Kidney (tissue), 13 donors: ENCODE measurements at regions not wholly inside any gene's neighbourhood (a gene's known extent, or its start where the extent isn't known, plus 50 kb on each side); places are given as distances from the start of the nearest gene placed in this dataset.
A peak's percentile ranks its signal among the peaks of the same experiment; 100 is the strongest.

Source experiments
- DNase-seq, 5 donors: peaks; one replicate each; pipeline ENCODE4 v3.0.0-alpha.2; 2013 to 2020
- FAIRE-seq: peaks from 2 replicates; lab custom pipeline; 2012; peaks lifted over from hg19 to GRCh38; lab: Jason Lieb, UNC
- H3K27ac ChIP-seq, 2 donors: one replicate each; pipeline ENCODE4 v1.7.0; 2013; ENCODE audit warnings: low read depth in 2 of 2, low read length in 2 of 2, inconsistent platforms in 1 of 2
- H3K27me3 ChIP-seq: one replicate; pipeline ENCODE4 v1.7.1; 2013; ENCODE audit warnings: low read length, inconsistent platforms; ENCODE audit not compliant: control insufficient read depth, insufficient read depth
- H3K36me3 ChIP-seq, 3 donors: one replicate each; pipeline versions ENCODE4 v1.7.0 to v1.7.1; 2013; ENCODE audit warnings: low read length in 3 of 3, control low read depth in 1 of 3, inconsistent platforms in 1 of 3; ENCODE audit not compliant: insufficient read depth in 3 of 3, control insufficient read depth in 2 of 3
- H3K4me1 ChIP-seq, 3 donors: one replicate each; pipeline versions ENCODE4 v1.7.0 to v1.7.1; 2013; ENCODE audit warnings: low read length in 3 of 3, inconsistent platforms in 1 of 3, low read depth in 1 of 3; ENCODE audit not compliant: control insufficient read depth in 2 of 3, insufficient read depth in 2 of 3
- H3K4me3 ChIP-seq, 3 donors: one replicate each; pipeline versions ENCODE4 v1.7.0 to v1.8.1; 2013; ENCODE audit warnings: low read length in 3 of 3, control low read depth in 1 of 3, inconsistent platforms in 1 of 3
- H3K9ac ChIP-seq, 3 donors: one replicate each; pipeline versions ENCODE4 v1.7.0 to v1.7.1; 2013; ENCODE audit warnings: low read length in 3 of 3, control low read depth in 1 of 3, inconsistent platforms in 1 of 3
- H3K9me3 ChIP-seq, 3 donors: one replicate each; pipeline versions ENCODE4 v1.7.0 to v1.7.1; 2013; ENCODE audit warnings: low read length in 3 of 3, control low read depth in 1 of 3, inconsistent platforms in 1 of 3; ENCODE audit not compliant: control insufficient read depth in 2 of 3, insufficient read depth in 1 of 3
- CTCF ChIP-seq: IDR thresholded peaks from 3 replicates; pipeline ENCODE4 v1.5.1; 2012; ENCODE audit warnings: mild to moderate bottlenecking, moderate library complexity, borderline replicate concordance; ENCODE audit not compliant: insufficient read depth; ENCODE audit errors: extremely low read depth
- intact Hi-C: fragments of 100-400 bp; cut with DNase I; formaldehyde crosslinking; loops from one replicate; pipeline ENCODE4 v1.11.1; 2022
- donor health status: control.
- donor health status: control.
- donor health status: control.
- donor health status: control.
- donor health status: control.
- donor health status: DM: yes; HTN: yes; CAD: no.
- donor health status: Normal renal cell carcinoma (clear cell type).

GRCh38 chr2:223283329-223283728 lies 231.3 kb downstream of the KCNE4 start:
- H3K9me3 ChIP-seq = no peaks in the 10 kb centered on the region
- no peaks in the 10 kb centered on the region for H3K36me3 ChIP-seq
- no peaks in the 10 kb centered on the region for H3K27me3 ChIP-seq
- H3K4me1 ChIP-seq = no peaks in the 10 kb centered on the region
- H3K9ac ChIP-seq = no peak overlapping the region
- no peak overlapping the region for H3K4me3 ChIP-seq
- no peak for FAIRE-seq
- no peak for DNase-seq
- no peak for TF ChIP-seq CTCF
- H3K27ac ChIP-seq = no peak overlapping the region
- intact Hi-C loops = no loop called here

GRCh38 chr2:223283771-223284170 lies 231.8 kb downstream of the KCNE4 start:
- Histone ChIP-seq H3K9ac (no peak overlapping the region), H3K36me3 (no peaks in the 10 kb centered on the region), H3K9me3 (no peaks in the 10 kb centered on the region), H3K4me3 (no peak overlapping the region), H3K27ac (no peak overlapping the region), H3K27me3 (no peaks in the 10 kb centered on the region), H3K4me1 (no peaks in the 10 kb centered on the region)
- FAIRE-seq (no peak), DNase-seq (no peak)
- intact Hi-C loops = no loop called here
- TF ChIP-seq CTCF = no peak

- intact Hi-C loops = no loop called here
- H3K27me3 ChIP-seq = no peaks in the 10 kb centered on the region
Measured at GRCh38 chr2:223285370-223286265, 233.6 kb downstream of the KCNE4 start.

More at GRCh38 chr2:223285370-223286265, 233.6 kb downstream of the KCNE4 start:
- no peak for TF ChIP-seq CTCF
- no peak overlapping the region for H3K27ac ChIP-seq
- no peaks in the 10 kb centered on the region for H3K36me3 ChIP-seq
- H3K9ac ChIP-seq = no peak overlapping the region
- no peak for FAIRE-seq
- no peak overlapping the region for H3K4me3 ChIP-seq
- H3K9me3 ChIP-seq = no peaks in the 10 kb centered on the region
- no peaks in the 10 kb centered on the region for H3K4me1 ChIP-seq
- DNase-seq = peak in 1 of 5 donors; percentile 32
